H1 (cell line): ENCODE measurements at regions not wholly inside any gene's neighbourhood (a gene's known extent, or its start where the extent isn't known, plus 50 kb on each side); places are given as distances from the start of the nearest gene placed in this dataset.

Experiments
- CTCF ChIA-PET: fragments of 300-600 bp; sonication (Branson Sonifier 250); formaldehyde crosslinking; loops from one replicate; lab custom pipeline; 2021; ENCODE audit not compliant: partially characterized antibody; lab: Charles Lee
- POLR2A ChIA-PET: fragments of 300-600 bp; sonication (Branson Sonifier 250); formaldehyde crosslinking; loops from one replicate; lab custom pipeline; 2021; ENCODE audit warnings: inconsistent platforms; ENCODE audit not compliant: partially characterized antibody; lab: Charles Lee
- DNase-seq, 2 experiments: peaks; one replicate each; pipeline versions ENCODE4 v3.0.0 to v3.0.0-alpha.2; 2010 to 2022; ENCODE audit warnings: low spot score in 2 of 2, low read depth in 1 of 2, mixed read lengths in 1 of 2
- FAIRE-seq: peaks from 2 replicates; lab custom pipeline; 2011; peaks lifted over from hg19 to GRCh38; lab: Jason Lieb, UNC
- H2AFZ ChIP-seq: 2 replicates; pipeline ENCODE4 v1.8.1; 2012; ENCODE audit warnings: low read length, inconsistent platforms
- H2AK5ac ChIP-seq: 2 replicates; pipeline ENCODE4 v1.6.1; 2013; ENCODE audit warnings: low read depth, low read length
- H2BK120ac ChIP-seq: replicated peaks from 2 replicates; pipeline ENCODE3; 2013; ENCODE audit warnings: low read depth, low read length, inconsistent platforms
- H2BK12ac ChIP-seq: 2 replicates; pipeline ENCODE4 v1.6.1; 2013; ENCODE audit warnings: low read depth, low read length
- H2BK15ac ChIP-seq: 2 replicates; pipeline ENCODE4 v1.6.1; 2013; ENCODE audit warnings: low read length
- H2BK20ac ChIP-seq: 2 replicates; pipeline ENCODE4 v1.6.1; 2013; ENCODE audit warnings: low read length
- H2BK5ac ChIP-seq: 2 replicates; pipeline ENCODE4 v1.6.1; 2013; ENCODE audit warnings: low read depth, low read length
- H3K14ac ChIP-seq: 2 replicates; pipeline ENCODE4 v1.6.1; 2013; ENCODE audit warnings: inconsistent platforms; ENCODE audit not compliant: insufficient read length
- H3K18ac ChIP-seq: 2 replicates; pipeline ENCODE4 v1.6.1; 2013; ENCODE audit warnings: low read length; ENCODE audit errors: extremely low read depth
- H3K23ac ChIP-seq: 2 replicates; pipeline ENCODE4 v1.6.1; 2013; ENCODE audit warnings: inconsistent platforms; ENCODE audit not compliant: insufficient read length
- H3K23me2 ChIP-seq: 2 replicates; pipeline ENCODE4 v1.6.1; 2013; ENCODE audit warnings: low read depth, low read length
- H3K27ac ChIP-seq: 2 replicates; pipeline ENCODE4 v1.6.1; 2011; ENCODE audit warnings: low read depth, low read length, inconsistent platforms
- H3K27me3 ChIP-seq, 4 experiments: replicated peaks in 1 of 4; 1 replicate in 1 of 4; 2 replicates in 3 of 4; pipeline versions ENCODE4 v1.6.1 to v1.8.1; 2011 to 2013; ENCODE audit warnings: low read length in 3 of 4, mild to moderate bottlenecking in 3 of 4, inconsistent platforms in 2 of 4, mixed read lengths in 2 of 4, moderate library complexity in 1 of 4; ENCODE audit not compliant: control insufficient read depth in 3 of 4, insufficient read depth in 3 of 4; ENCODE audit errors: extremely low read depth in 1 of 4
- H3K36me3 ChIP-seq, 4 experiments: 2 replicates each; pipeline versions ENCODE4 v1.6.1 to v1.8.1; 2011 to 2013; ENCODE audit warnings: mild to moderate bottlenecking in 4 of 4, low read length in 3 of 4, moderate library complexity in 2 of 4, control low read depth in 1 of 4, inconsistent platforms in 1 of 4; ENCODE audit not compliant: insufficient read depth in 4 of 4, control insufficient read depth in 2 of 4
- H3K4ac ChIP-seq: replicated peaks from 2 replicates; pipeline ENCODE3; 2013; ENCODE audit warnings: low read length, low read depth, mixed read lengths, inconsistent platforms; ENCODE audit not compliant: insufficient read length
- H3K4me1 ChIP-seq, 4 experiments: replicated peaks in 1 of 4; 1 replicate in 1 of 4; 2 replicates in 3 of 4; pipeline versions ENCODE4 v1.6.1 to v1.8.1; 2011 to 2013; ENCODE audit warnings: low read length in 3 of 4, inconsistent platforms in 2 of 4, mixed read lengths in 1 of 4; ENCODE audit not compliant: insufficient read depth in 4 of 4, control insufficient read depth in 3 of 4
- H3K4me2 ChIP-seq, 2 experiments: 2 replicates each; pipeline versions ENCODE4 v1.6.1 to v1.8.1; 2011 to 2013; ENCODE audit warnings: low read depth in 2 of 2, low read length in 2 of 2, control low read depth in 1 of 2, inconsistent platforms in 1 of 2, mild to moderate bottlenecking in 1 of 2; ENCODE audit not compliant: insufficient read depth in 1 of 2
- H3K4me3 ChIP-seq, 4 experiments: fragments of 200-600, 300-600 bp in 1 of 4; sonication (generic), shearing (Covaris generic), sonication (Bioruptor Twin) in 1 of 4; 2 replicates each; pipeline versions ENCODE4 v1.5.1 to v1.8.1; 2011 to 2016; ENCODE audit warnings: low read length in 4 of 4, low read depth in 3 of 4, control low read depth in 2 of 4, inconsistent platforms in 2 of 4, mild to moderate bottlenecking in 2 of 4, mixed read lengths in 1 of 4, moderate library complexity in 1 of 4; ENCODE audit not compliant: insufficient read depth in 2 of 4; ENCODE audit errors: extremely low read depth in 1 of 4
- H3K56ac ChIP-seq: replicated peaks from 2 replicates; pipeline ENCODE3; 2013; ENCODE audit warnings: low read depth, mild to moderate bottlenecking, mixed read lengths, low read length, inconsistent platforms; ENCODE audit not compliant: insufficient read length
- H3K79me1 ChIP-seq: 2 replicates; pipeline ENCODE4 v1.6.1; 2013; ENCODE audit warnings: low read depth, low read length, control low read depth
- H3K79me2 ChIP-seq, 2 experiments: 2 replicates each; pipeline versions ENCODE4 v1.6.1 to v1.8.1; 2012 to 2013; ENCODE audit warnings: low read length in 2 of 2, mild to moderate bottlenecking in 2 of 2, inconsistent platforms in 1 of 2; ENCODE audit not compliant: insufficient read depth in 2 of 2, control insufficient read depth in 1 of 2
- H3K9ac ChIP-seq, 4 experiments: replicated peaks in 1 of 4; 1 replicate in 1 of 4; 2 replicates in 3 of 4; pipeline versions ENCODE4 v1.6.1 to v1.8.1; 2011 to 2013; ENCODE audit warnings: low read depth in 3 of 4, low read length in 3 of 4, control low read depth in 2 of 4, mild to moderate bottlenecking in 2 of 4, moderate library complexity in 2 of 4, inconsistent platforms in 1 of 4; ENCODE audit errors: extremely low read depth in 1 of 4
- H3K9me3 ChIP-seq, 2 experiments: 2 replicates each; pipeline versions ENCODE4 v1.6.1 to v1.8.1; 2012 to 2013; ENCODE audit warnings: mild to moderate bottlenecking in 2 of 2, moderate library complexity in 2 of 2, control low read depth in 1 of 2, inconsistent platforms in 1 of 2, low read depth in 1 of 2, low read length in 1 of 2, mixed read lengths in 1 of 2; ENCODE audit not compliant: insufficient read depth in 2 of 2
- H4K20me1 ChIP-seq, 2 experiments: replicated peaks in 1 of 2; 2 replicates each; pipeline versions ENCODE3 to v1.8.1; 2011 to 2013; ENCODE audit warnings: inconsistent platforms in 2 of 2, low read length in 2 of 2, mild to moderate bottlenecking in 1 of 2; ENCODE audit not compliant: insufficient read depth in 2 of 2, control insufficient read depth in 1 of 2
- H4K5ac ChIP-seq: 2 replicates; pipeline ENCODE4 v1.6.1; 2013; ENCODE audit warnings: low read length, low read depth, mixed read lengths, inconsistent platforms; ENCODE audit not compliant: insufficient read length
- H4K8ac ChIP-seq: 2 replicates; pipeline ENCODE4 v1.8.0; 2013; ENCODE audit warnings: mild to moderate bottlenecking, moderate library complexity, low read length, inconsistent platforms; ENCODE audit not compliant: insufficient read depth; ENCODE audit errors: extremely low read depth
- H4K91ac ChIP-seq: replicated peaks from 2 replicates; pipeline ENCODE3; 2013; ENCODE audit warnings: low read length, mixed read lengths, inconsistent platforms; ENCODE audit not compliant: insufficient read length
- BCL11A ChIP-seq, 2 experiments: IDR thresholded peaks; one replicate each; pipeline ENCODE4 v1.6.1; 2011; ENCODE audit warnings: low read depth in 2 of 2, low read length in 2 of 2, mild to moderate bottlenecking in 2 of 2
- BRCA1 ChIP-seq: IDR thresholded peaks from 2 replicates; pipeline ENCODE4 v1.6.1; 2012; ENCODE audit warnings: low read depth, low read length, improper control_type of control experiment
- CHD1 ChIP-seq: IDR thresholded peaks from 2 replicates; pipeline ENCODE4 v1.6.1; 2012; ENCODE audit warnings: low read depth, low read length, improper control_type of control experiment
- CREB1 ChIP-seq: IDR thresholded peaks from 2 replicates; pipeline ENCODE4 v1.6.1; 2012; ENCODE audit warnings: inconsistent platforms
- EP300 ChIP-seq, 2 experiments: IDR thresholded peaks; 1 replicate in 1 of 2; 2 replicates in 1 of 2; pipeline ENCODE4 v1.6.1; 2011 to 2012; ENCODE audit warnings: low read depth in 2 of 2, low read length in 2 of 2, mild to moderate bottlenecking in 2 of 2, borderline replicate concordance in 1 of 2, inconsistent platforms in 1 of 2, moderate library complexity in 1 of 2
- FOSL1 ChIP-seq: IDR thresholded peaks from 2 replicates; pipeline ENCODE4 v1.6.1; 2011; ENCODE audit warnings: mild to moderate bottlenecking, low read depth, low read length, moderate library complexity; ENCODE audit not compliant: insufficient read depth
- GABPA ChIP-seq: IDR thresholded peaks from 2 replicates; pipeline ENCODE4 v1.6.1; 2011; ENCODE audit warnings: mild to moderate bottlenecking, low read length, moderate library complexity, borderline replicate concordance; ENCODE audit not compliant: insufficient read depth
- HDAC2 ChIP-seq, 2 experiments: fragments of 300-600 bp in 1 of 2; sonication (generic) in 1 of 2; IDR thresholded peaks; 2 replicates each; pipeline ENCODE4 v1.6.1; 2011 to 2012; ENCODE audit warnings: low read depth in 2 of 2, low read length in 2 of 2, mild to moderate bottlenecking in 2 of 2, moderate library complexity in 2 of 2, borderline replicate concordance in 1 of 2, inconsistent platforms in 1 of 2
- NANOG ChIP-seq: IDR thresholded peaks from 2 replicates; pipeline ENCODE4 v1.6.1; 2011; ENCODE audit warnings: low read length, low read depth, mild to moderate bottlenecking, inconsistent platforms; ENCODE audit not compliant: insufficient read depth, poor library complexity, severe bottlenecking
- POLR2AphosphoS5 ChIP-seq: IDR thresholded peaks from 2 replicates; pipeline ENCODE4 v1.6.1; 2011; ENCODE audit warnings: low read depth, low read length
- RAD21 ChIP-seq, 2 experiments: IDR thresholded peaks in 1 of 2; conservative IDR thresholded peaks in 1 of 2; 2 replicates each; pipeline ENCODE4 v1.6.1; 2011; ENCODE audit warnings: low read depth in 2 of 2, low read length in 2 of 2, improper control_type of control experiment in 1 of 2, inconsistent platforms in 1 of 2, mild to moderate bottlenecking in 1 of 2, moderate library complexity in 1 of 2
- TAF1 ChIP-seq: IDR thresholded peaks from 2 replicates; pipeline ENCODE4 v1.6.1; 2011; ENCODE audit warnings: mild to moderate bottlenecking, low read depth, low read length
- YY1 ChIP-seq: IDR thresholded peaks from 2 replicates; pipeline ENCODE4 v1.6.1; 2011; ENCODE audit warnings: low read depth, mild to moderate bottlenecking, low read length
- WGBS, 2 experiments: shearing (Covaris generic) in 1 of 2; methylation state at CpG; one replicate each; pipeline versions ENCODE4 v1.1.6 to v1.1.7; 2013 to 2015; ENCODE audit warnings: low lambda C conversion rate in 2 of 2, mixed read lengths in 2 of 2, inconsistent platforms in 1 of 2, low coverage in 1 of 2, missing lambda C conversion rate in 1 of 2; ENCODE audit not compliant: insufficient replicate concordance in 2 of 2, insufficient coverage in 1 of 2, insufficient read length in 1 of 2; ENCODE audit errors: extremely low coverage in 1 of 2, missing lambda C conversion rate in 1 of 2; 5-methylcytosine and 5-hydroxymethylcytosine counted together
- TF ChIP-seq, protein P1 (sequence below): IDR thresholded peaks from 2 replicates; pipeline ENCODE4 v1.6.1; 2012; ENCODE audit warnings: inconsistent platforms

DNA sequence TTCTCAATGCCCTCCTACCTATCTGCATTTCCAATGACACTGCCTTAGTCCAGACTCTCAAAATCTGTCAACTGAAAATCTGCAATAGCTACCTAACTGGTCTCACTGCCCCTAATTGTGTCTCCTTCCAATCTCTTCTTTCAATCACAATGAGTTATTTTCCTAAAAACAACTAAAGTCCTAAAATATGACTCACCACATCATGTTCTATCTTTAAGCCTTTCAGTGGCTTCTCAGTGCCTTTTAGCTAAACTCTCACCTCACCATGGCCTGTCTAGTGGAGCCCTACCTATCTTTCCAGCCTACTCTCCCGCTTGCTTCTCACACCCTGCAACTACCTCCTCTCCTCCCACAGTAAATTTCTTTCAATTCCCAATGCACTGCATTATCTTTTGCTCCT is 220.9 kb upstream of the PKDCC start:
- Histone ChIP-seq H2BK12ac (no peak overlapping the region), H3K18ac (no peak overlapping the region), H3K79me1 (no peaks in the 10 kb centered on the region), H2BK120ac (no peak overlapping the region), H3K4me2 (no peak overlapping the region), H4K20me1 (no peaks in the 10 kb centered on the region), H3K14ac (no peak overlapping the region), H3K56ac (no peak overlapping the region), H3K23me2 (no peaks in the 10 kb centered on the region; the same call in 1 of the 2 replicates), H2AFZ (no peak overlapping the region), H3K23ac (no peak overlapping the region), H3K4me3 (no peak overlapping the region), H4K5ac (no peak overlapping the region), H3K4me1 (no peaks in the 10 kb centered on the region), H4K91ac (no peak overlapping the region), H4K8ac (no peak overlapping the region), H3K36me3 (no peaks in the 10 kb centered on the region), H3K27ac (no peak overlapping the region), H3K9ac (no peak overlapping the region), H2BK15ac (no peak overlapping the region), H3K27me3 (no peaks in the 10 kb centered on the region), H3K4ac (no peak overlapping the region), H2BK20ac (no peak overlapping the region), H3K79me2 (no peaks in the 10 kb centered on the region), H2AK5ac (no peak overlapping the region), H3K9me3 (no peaks in the 10 kb centered on the region), H2BK5ac (no peak overlapping the region)
- CTCF ChIA-PET, result interaction anchor here (0.9 to 1.5 kb wide), 4 partner anchors 8 to 259 kb away, joined by 3 to 5 read pairs (median 4); no protein-coding TSS in a partner anchor
- POLR2A ChIA-PET, result no interaction called here
- no peak for TF ChIP-seq GABPA
- no peak for TF ChIP-seq TAF1
- TF ChIP-seq BCL11A (IDR thresholded peaks at IDR 0.05; ENCODE audit: low read depth in 2 of 2, low read length in 2 of 2), result no peak
- TF ChIP-seq CHD1, result no peak
- TF ChIP-seq FOSL1, result no peak
- TF ChIP-seq, protein P1, sequence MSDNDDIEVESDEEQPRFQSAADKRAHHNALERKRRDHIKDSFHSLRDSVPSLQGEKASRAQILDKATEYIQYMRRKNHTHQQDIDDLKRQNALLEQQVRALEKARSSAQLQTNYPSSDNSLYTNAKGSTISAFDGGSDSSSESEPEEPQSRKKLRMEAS, result no peak
- TF ChIP-seq BRCA1, result no peak
- no peak for TF ChIP-seq POLR2AphosphoS5
- no peak for TF ChIP-seq CREB1
- no peak for TF ChIP-seq RAD21 (IDR thresholded peaks at IDR 0.05 in 1 of 2, conservative IDR thresholded peaks at IDR 0.05 in 1 of 2; ENCODE audit: low read depth in 2 of 2, low read length in 2 of 2)
- TF ChIP-seq EP300 (IDR thresholded peaks at IDR 0.05; ENCODE audit: borderline replicate concordance in 1 of 2, low read depth in 2 of 2, low read length in 2 of 2), result no peak
- no peak for TF ChIP-seq HDAC2 (IDR thresholded peaks at IDR 0.05; ENCODE audit: borderline replicate concordance in 1 of 2, low read depth in 2 of 2, low read length in 2 of 2)
- TF ChIP-seq YY1, result no peak
- TF ChIP-seq NANOG, result no peak
- FAIRE-seq (no peak), DNase-seq (no peak)
- 92% methylated on average over 1 of the region's 1 CpG; no CpG with 5 or more reads in 1 of the 2 experiments for WGBS, 2 experiments
